ENCODE measurements at regions not wholly inside any gene's neighbourhood (a gene's known extent, or its start where the extent isn't known, plus 50 kb on each side); places are given as distances from the start of the nearest gene placed in this dataset.

DNA sequence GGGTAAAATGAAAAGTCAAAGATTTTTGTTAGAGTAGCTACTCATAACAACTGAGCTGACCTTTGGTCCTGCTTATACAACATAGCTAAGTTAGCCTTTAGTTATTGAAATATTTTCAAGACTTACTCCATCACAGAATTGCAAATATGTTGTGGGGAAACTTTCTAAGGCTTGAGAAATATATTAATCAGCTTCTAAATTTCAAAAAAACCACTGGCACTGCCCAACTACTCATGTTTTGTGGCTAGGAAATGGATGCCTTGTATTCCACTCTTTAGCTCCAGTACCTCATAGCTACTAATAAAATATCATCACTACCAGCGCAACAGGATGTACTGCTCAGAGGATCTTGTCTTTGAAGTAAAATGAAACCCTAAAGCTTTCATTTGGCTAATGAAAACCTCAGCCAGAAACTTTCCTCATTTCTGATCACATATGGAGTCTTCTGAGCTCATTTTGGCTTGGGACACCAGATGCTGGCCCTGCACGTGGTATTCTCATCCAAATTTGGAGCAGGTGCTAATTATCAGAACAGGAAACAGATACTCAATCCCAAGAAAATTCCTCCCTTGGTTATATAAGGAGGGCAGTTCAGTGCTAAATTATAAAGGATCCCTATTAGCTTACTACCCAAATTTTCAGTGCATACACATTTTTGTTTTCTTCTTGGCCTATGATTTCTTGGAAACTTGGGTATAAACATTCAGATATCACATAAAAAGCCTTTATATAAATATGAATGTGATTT, 690.7 kb downstream of the ADGRL2 start:
- no peaks in the 10 kb centered on the region for H3K36me3 ChIP-seq (ENCODE audit: control insufficient read depth in 3 of 3, insufficient read depth in 3 of 3, low read length in 3 of 3)
- no peaks in the 10 kb centered on the region for H3K4me1 ChIP-seq (ENCODE audit: control insufficient read depth in 3 of 3, insufficient read depth in 3 of 3, low read length in 3 of 3)
- no peak overlapping the region for H3K4me3 ChIP-seq (ENCODE audit: low read length in 3 of 3)
- H3K27ac ChIP-seq (ENCODE audit: low read depth, low read length), result no peak overlapping the region
- H3K27me3 ChIP-seq (ENCODE audit: control insufficient read depth in 3 of 3, insufficient read depth in 3 of 3, low read length in 3 of 3), result no peaks in the 10 kb centered on the region
- H3K9me3 ChIP-seq (ENCODE audit: control insufficient read depth in 3 of 3, low read length in 3 of 3), result peaks cover 0 to 4% (median 4%) of the 10 kb centered on the region in 3 donors
- no peak overlapping the region for H3K9ac ChIP-seq (ENCODE audit: low read depth in 1 of 3, low read length in 3 of 3)

DNA sequence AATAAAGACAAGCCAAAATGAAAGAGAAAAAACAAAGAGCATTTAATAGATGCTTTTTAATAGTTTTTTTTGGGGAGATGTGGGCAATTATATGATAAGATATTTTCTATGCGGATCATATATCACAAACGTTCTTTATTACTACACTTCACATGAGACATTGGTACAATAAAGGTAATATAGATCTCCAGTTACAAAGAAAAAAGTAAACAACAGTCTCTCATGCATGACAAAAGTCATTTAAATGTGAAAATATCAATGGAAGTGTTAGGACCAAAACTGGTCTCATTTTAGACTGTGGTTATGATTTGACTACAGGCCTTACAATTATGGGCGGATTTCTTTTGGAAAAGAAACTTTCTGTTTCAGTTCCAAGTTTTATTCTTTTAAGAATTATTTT, 687.0 kb downstream of the ADGRL2 start:
- Histone ChIP-seq H3K9me3 (ENCODE audit: control insufficient read depth in 3 of 3, low read length in 3 of 3) (no peaks in the 10 kb centered on the region), H3K4me1 (ENCODE audit: control insufficient read depth in 3 of 3, insufficient read depth in 3 of 3, low read length in 3 of 3) (peaks cover 2 to 3% (median 2%) of the 10 kb centered on the region in 3 donors), H3K27me3 (ENCODE audit: control insufficient read depth in 3 of 3, insufficient read depth in 3 of 3, low read length in 3 of 3) (no peaks in the 10 kb centered on the region), H3K36me3 (ENCODE audit: control insufficient read depth in 3 of 3, insufficient read depth in 3 of 3, low read length in 3 of 3) (no peaks in the 10 kb centered on the region), H3K27ac (ENCODE audit: low read depth, low read length) (no peak overlapping the region), H3K9ac (ENCODE audit: low read depth in 1 of 3, low read length in 3 of 3) (no peak overlapping the region), H3K4me3 (ENCODE audit: low read length in 3 of 3) (no peak overlapping the region)

- Histone ChIP-seq H3K27ac (ENCODE audit: low read depth, low read length) (no peak overlapping the region), H3K4me3 (ENCODE audit: low read length in 3 of 3) (no peak overlapping the region), H3K9me3 (ENCODE audit: control insufficient read depth in 3 of 3, low read length in 3 of 3) (no peaks in the 10 kb centered on the region), H3K4me1 (ENCODE audit: control insufficient read depth in 3 of 3, insufficient read depth in 3 of 3, low read length in 3 of 3) (peaks cover 2 to 3% (median 2%) of the 10 kb centered on the region in 3 donors), H3K27me3 (ENCODE audit: control insufficient read depth in 3 of 3, insufficient read depth in 3 of 3, low read length in 3 of 3) (no peaks in the 10 kb centered on the region), H3K9ac (ENCODE audit: low read depth in 1 of 3, low read length in 3 of 3) (no peak overlapping the region), H3K36me3 (ENCODE audit: control insufficient read depth in 3 of 3, insufficient read depth in 3 of 3, low read length in 3 of 3) (no peaks in the 10 kb centered on the region)
These were observed 686.2 kb downstream of the ADGRL2 start for GRCh38 chr1:82486969-82487368.

GRCh38 chr1:82486468-82486867, 685.7 kb downstream of the ADGRL2 start:
- no peaks in the 10 kb centered on the region for H3K36me3 ChIP-seq (ENCODE audit: control insufficient read depth in 3 of 3, insufficient read depth in 3 of 3, low read length in 3 of 3)
- no peak overlapping the region for H3K9ac ChIP-seq (ENCODE audit: low read depth in 1 of 3, low read length in 3 of 3)
- H3K27me3 ChIP-seq (ENCODE audit: control insufficient read depth in 3 of 3, insufficient read depth in 3 of 3, low read length in 3 of 3), result no peaks in the 10 kb centered on the region
- no peak overlapping the region for H3K27ac ChIP-seq (ENCODE audit: low read depth, low read length)
- H3K4me3 ChIP-seq (ENCODE audit: low read length in 3 of 3), result no peak overlapping the region
- H3K9me3 ChIP-seq (ENCODE audit: control insufficient read depth in 3 of 3, low read length in 3 of 3), result no peaks in the 10 kb centered on the region
- peaks cover 2 to 3% (median 2%) of the 10 kb centered on the region in 3 donors for H3K4me1 ChIP-seq (ENCODE audit: control insufficient read depth in 3 of 3, insufficient read depth in 3 of 3, low read length in 3 of 3)

GRCh38 chr1:82485591-82486369, 685.0 kb downstream of the ADGRL2 start:
- no peaks in the 10 kb centered on the region for H3K36me3 ChIP-seq (ENCODE audit: control insufficient read depth in 3 of 3, insufficient read depth in 3 of 3, low read length in 3 of 3)

GRCh38 chr1:82483146-82483545, 682.4 kb downstream of the ADGRL2 start:
- H3K9me3 ChIP-seq (ENCODE audit: control insufficient read depth in 3 of 3, low read length in 3 of 3), result no peaks in the 10 kb centered on the region
- H3K9ac ChIP-seq (ENCODE audit: low read depth in 1 of 3, low read length in 3 of 3), result no peak overlapping the region
- no peak overlapping the region for H3K27ac ChIP-seq (ENCODE audit: low read depth, low read length)
- no peak overlapping the region for H3K4me3 ChIP-seq (ENCODE audit: low read length in 3 of 3)
- H3K27me3 ChIP-seq (ENCODE audit: control insufficient read depth in 3 of 3, insufficient read depth in 3 of 3, low read length in 3 of 3), result no peaks in the 10 kb centered on the region
- H3K4me1 ChIP-seq (ENCODE audit: control insufficient read depth in 3 of 3, insufficient read depth in 3 of 3, low read length in 3 of 3), result peaks cover 2 to 3% (median 2%) of the 10 kb centered on the region in 3 donors
- H3K36me3 ChIP-seq (ENCODE audit: control insufficient read depth in 3 of 3, insufficient read depth in 3 of 3, low read length in 3 of 3), result no peaks in the 10 kb centered on the region

More at GRCh38 chr1:82485591-82486369, 685.0 kb downstream of the ADGRL2 start:
- H3K4me1 ChIP-seq (ENCODE audit: control insufficient read depth in 3 of 3, insufficient read depth in 3 of 3, low read length in 3 of 3), result peaks cover 2 to 3% (median 2%) of the 10 kb centered on the region in 3 donors
- H3K9ac ChIP-seq (ENCODE audit: low read depth in 1 of 3, low read length in 3 of 3), result no peak overlapping the region
- no peaks in the 10 kb centered on the region for H3K9me3 ChIP-seq (ENCODE audit: control insufficient read depth in 3 of 3, low read length in 3 of 3)
- no peak overlapping the region for H3K27ac ChIP-seq (ENCODE audit: low read depth, low read length)
- no peak overlapping the region for H3K4me3 ChIP-seq (ENCODE audit: low read length in 3 of 3)
- no peaks in the 10 kb centered on the region for H3K27me3 ChIP-seq (ENCODE audit: control insufficient read depth in 3 of 3, insufficient read depth in 3 of 3, low read length in 3 of 3)

DNA sequence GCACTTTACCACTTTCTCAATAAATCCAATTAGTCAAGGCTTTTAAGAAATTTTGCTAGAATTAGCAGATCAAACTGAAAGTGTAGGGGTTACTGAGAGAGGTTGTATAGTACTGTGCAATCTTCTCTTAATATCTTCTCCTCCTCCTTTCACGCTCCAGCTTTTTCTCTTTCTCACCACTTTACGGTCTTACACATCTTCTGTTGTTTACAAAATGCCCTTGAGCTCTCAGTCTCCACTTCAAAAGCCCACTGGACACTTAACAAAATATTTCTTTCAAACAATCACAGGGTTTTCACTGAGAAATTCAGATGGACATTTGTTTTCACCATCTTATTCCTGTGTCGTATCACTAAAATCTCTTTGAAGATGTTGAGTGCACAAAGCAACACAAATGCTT, 678.2 kb downstream of the ADGRL2 start:
- Histone ChIP-seq H3K27ac (ENCODE audit: low read depth, low read length) (no peak overlapping the region), H3K4me1 (ENCODE audit: control insufficient read depth in 3 of 3, insufficient read depth in 3 of 3, low read length in 3 of 3) (no peaks in the 10 kb centered on the region), H3K27me3 (ENCODE audit: control insufficient read depth in 3 of 3, insufficient read depth in 3 of 3, low read length in 3 of 3) (no peaks in the 10 kb centered on the region), H3K36me3 (ENCODE audit: control insufficient read depth in 3 of 3, insufficient read depth in 3 of 3, low read length in 3 of 3) (no peaks in the 10 kb centered on the region), H3K9ac (ENCODE audit: low read depth in 1 of 3, low read length in 3 of 3) (no peak overlapping the region), H3K4me3 (ENCODE audit: low read length in 3 of 3) (no peak overlapping the region), H3K9me3 (ENCODE audit: control insufficient read depth in 3 of 3, low read length in 3 of 3) (no peaks in the 10 kb centered on the region)

DNA sequence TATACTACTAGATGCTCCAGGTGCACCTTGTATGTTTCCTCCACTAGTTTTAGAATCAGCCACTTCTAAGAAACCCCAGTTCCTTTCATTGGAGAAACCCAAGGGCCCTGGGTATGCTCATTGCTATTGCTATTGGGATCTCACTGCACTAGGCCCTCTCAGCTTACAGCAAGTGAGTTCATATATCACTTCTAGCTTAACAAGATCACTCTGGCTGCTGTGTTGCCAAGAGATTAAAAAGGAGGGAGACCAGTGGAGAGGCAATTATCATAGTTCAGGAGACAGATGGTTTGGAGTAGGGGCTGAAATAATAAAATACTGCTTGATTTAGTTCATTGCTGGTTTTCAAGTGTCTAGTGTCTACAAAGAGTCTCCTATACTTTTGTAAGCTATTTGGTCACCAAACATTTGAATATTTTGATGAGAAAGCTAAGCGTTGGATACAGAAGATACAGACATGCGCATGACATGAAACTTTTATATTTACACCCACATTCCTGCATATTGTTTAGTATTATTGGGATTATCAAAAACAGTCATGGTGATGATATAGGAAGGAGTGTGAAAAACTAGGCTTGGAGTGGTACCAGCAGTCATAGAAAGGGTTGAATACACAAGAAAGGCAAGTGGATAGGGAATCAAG, 671.9 kb downstream of the ADGRL2 start:
- Histone ChIP-seq H3K27ac (ENCODE audit: low read depth, low read length) (no peak overlapping the region), H3K36me3 (ENCODE audit: control insufficient read depth in 3 of 3, insufficient read depth in 3 of 3, low read length in 3 of 3) (no peaks in the 10 kb centered on the region), H3K9ac (ENCODE audit: low read depth in 1 of 3, low read length in 3 of 3) (no peak overlapping the region), H3K27me3 (ENCODE audit: control insufficient read depth in 3 of 3, insufficient read depth in 3 of 3, low read length in 3 of 3) (no peaks in the 10 kb centered on the region), H3K4me3 (ENCODE audit: low read length in 3 of 3) (no peak overlapping the region), H3K9me3 (ENCODE audit: control insufficient read depth in 3 of 3, low read length in 3 of 3) (no peaks in the 10 kb centered on the region), H3K4me1 (ENCODE audit: control insufficient read depth in 3 of 3, insufficient read depth in 3 of 3, low read length in 3 of 3) (no peaks in the 10 kb centered on the region)

DNA sequence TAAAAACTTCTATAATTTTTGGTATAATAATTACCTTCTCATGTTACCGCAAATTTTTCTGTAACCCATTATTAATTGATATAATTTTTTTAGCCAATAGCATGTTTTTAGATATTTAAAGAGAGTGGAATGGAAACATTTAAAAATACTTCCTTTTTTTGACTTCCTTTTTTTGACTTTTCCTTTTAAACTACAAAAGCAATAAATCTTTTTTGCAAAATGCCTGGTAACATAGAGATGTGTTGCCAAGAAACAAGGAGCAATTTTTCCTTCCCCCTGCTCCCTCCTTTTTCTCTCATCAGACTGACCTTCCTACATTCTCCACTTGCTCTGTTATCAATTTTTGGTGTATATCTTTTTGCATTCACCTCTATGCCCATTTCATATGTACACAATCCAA, 666.2 kb downstream of the ADGRL2 start:
- no peaks in the 10 kb centered on the region for H3K9me3 ChIP-seq (ENCODE audit: control insufficient read depth in 3 of 3, low read length in 3 of 3)

DNA sequence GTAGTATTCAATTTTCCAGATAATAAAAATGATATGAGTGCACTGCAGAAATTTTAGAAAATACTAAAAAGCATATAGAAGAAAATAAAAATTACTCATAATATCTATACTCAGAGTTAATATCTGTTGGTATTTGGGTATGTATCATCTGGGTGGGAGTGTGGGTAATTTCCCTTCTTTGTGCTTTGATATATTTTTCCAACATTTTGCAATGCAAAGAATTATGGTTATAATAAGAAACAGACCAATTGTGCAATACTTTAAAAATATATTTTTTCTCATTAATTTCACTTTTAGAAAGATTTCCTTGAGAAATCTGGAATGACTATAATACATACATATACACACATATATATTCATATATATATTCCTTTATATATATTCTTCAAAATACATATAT, 665.7 kb downstream of the ADGRL2 start:
- no peaks in the 10 kb centered on the region for H3K4me1 ChIP-seq (ENCODE audit: control insufficient read depth in 3 of 3, insufficient read depth in 3 of 3, low read length in 3 of 3)
- H3K9me3 ChIP-seq (ENCODE audit: control insufficient read depth in 3 of 3, low read length in 3 of 3), result no peaks in the 10 kb centered on the region
- no peak overlapping the region for H3K4me3 ChIP-seq (ENCODE audit: low read length in 3 of 3)
- no peak overlapping the region for H3K9ac ChIP-seq (ENCODE audit: low read depth in 1 of 3, low read length in 3 of 3)
- H3K27ac ChIP-seq (ENCODE audit: low read depth, low read length), result no peak overlapping the region
- no peaks in the 10 kb centered on the region for H3K36me3 ChIP-seq (ENCODE audit: control insufficient read depth in 3 of 3, insufficient read depth in 3 of 3, low read length in 3 of 3)
- no peaks in the 10 kb centered on the region for H3K27me3 ChIP-seq (ENCODE audit: control insufficient read depth in 3 of 3, insufficient read depth in 3 of 3, low read length in 3 of 3)

More for the DNA sequence above, 666.2 kb downstream of the ADGRL2 start:
- H3K4me1 ChIP-seq (ENCODE audit: control insufficient read depth in 3 of 3, insufficient read depth in 3 of 3, low read length in 3 of 3), result no peaks in the 10 kb centered on the region
- no peak overlapping the region for H3K9ac ChIP-seq (ENCODE audit: low read depth in 1 of 3, low read length in 3 of 3)
- no peaks in the 10 kb centered on the region for H3K27me3 ChIP-seq (ENCODE audit: control insufficient read depth in 3 of 3, insufficient read depth in 3 of 3, low read length in 3 of 3)
- H3K27ac ChIP-seq (ENCODE audit: low read depth, low read length), result no peak overlapping the region
- no peaks in the 10 kb centered on the region for H3K36me3 ChIP-seq (ENCODE audit: control insufficient read depth in 3 of 3, insufficient read depth in 3 of 3, low read length in 3 of 3)
- H3K4me3 ChIP-seq (ENCODE audit: low read length in 3 of 3), result no peak overlapping the region

Data from skeletal muscle tissue (tissue), 3 donors.